CD14-positive monocyte (primary cell): ENCODE measurements at regions not wholly inside any gene's neighbourhood (a gene's known extent, or its start where the extent isn't known, plus 50 kb on each side); places are given as distances from the start of the nearest gene placed in this dataset.

ENCODE experiments used
- DNase-seq, 3 donors: peaks; one replicate each; pipeline ENCODE4 v3.0.0-alpha.2; 2011 to 2022
- H2AFZ ChIP-seq: 2 replicates; pipeline ENCODE4 v1.6.0; 2012; ENCODE audit warnings: mild to moderate bottlenecking, low read depth, low read length, inconsistent platforms; ENCODE audit not compliant: insufficient read depth, poor library complexity, severe bottlenecking
- H3K27ac ChIP-seq, 2 donors: 1 replicate in 1 of 2; 2 replicates in 1 of 2; pipeline ENCODE4 v1.5.1; 2012 to 2013; ENCODE audit warnings: low read length in 2 of 2, control low read depth in 1 of 2, inconsistent platforms in 1 of 2, low read depth in 1 of 2, mild to moderate bottlenecking in 1 of 2
- H3K27me3 ChIP-seq, 2 donors: one replicate each; pipeline versions ENCODE4 v1.6.0 to v1.6.1; 2011 to 2013; ENCODE audit warnings: low read length in 2 of 2; ENCODE audit not compliant: control insufficient read depth in 2 of 2, insufficient read depth in 2 of 2
- H3K36me3 ChIP-seq, 2 donors: replicated peaks in 1 of 2; 1 replicate in 1 of 2; 2 replicates in 1 of 2; pipeline versions ENCODE4 v1.5.1 to v1.6.1; 2012 to 2013; ENCODE audit warnings: low read length in 2 of 2, control low read depth in 1 of 2, inconsistent platforms in 1 of 2, mild to moderate bottlenecking in 1 of 2; ENCODE audit not compliant: insufficient read depth in 2 of 2, control insufficient read depth in 1 of 2
- H3K4me1 ChIP-seq, 2 donors: 1 replicate in 1 of 2; 2 replicates in 1 of 2; pipeline versions ENCODE4 v1.5.1 to v1.6.1; 2012 to 2013; ENCODE audit warnings: low read length in 2 of 2, control low read depth in 1 of 2, inconsistent platforms in 1 of 2, mild to moderate bottlenecking in 1 of 2, moderate library complexity in 1 of 2; ENCODE audit not compliant: insufficient read depth in 2 of 2, control insufficient read depth in 1 of 2
- H3K4me2 ChIP-seq: replicated peaks from 2 replicates; pipeline ENCODE3; 2012; ENCODE audit warnings: low read length, moderate library complexity, mild to moderate bottlenecking; ENCODE audit not compliant: poor library complexity, severe bottlenecking; ENCODE audit errors: extremely low read depth
- H3K4me3 ChIP-seq, 3 experiments: fragments of 200-600 bp in 1 of 3; sonication (generic) in 1 of 3; replicated peaks in 1 of 3; 1 replicate in 2 of 3; 2 replicates in 1 of 3; pipeline ENCODE4 v1.5.1; 2011 to 2013; ENCODE audit warnings: low read length in 3 of 3, mild to moderate bottlenecking in 3 of 3, control low read depth in 2 of 3, low read depth in 2 of 3, inconsistent platforms in 1 of 3, moderate library complexity in 1 of 3
- H3K79me2 ChIP-seq: 2 replicates; pipeline ENCODE4 v1.6.0; 2012; ENCODE audit warnings: mild to moderate bottlenecking, control low read depth, inconsistent platforms, low read length, moderate library complexity; ENCODE audit not compliant: insufficient read depth
- H3K9ac ChIP-seq: 2 replicates; pipeline ENCODE4 v1.6.0; 2017; ENCODE audit warnings: low read length, mild to moderate bottlenecking; ENCODE audit not compliant: insufficient read depth, poor library complexity, severe bottlenecking
- H3K9me3 ChIP-seq, 2 donors: replicated peaks in 1 of 2; 1 replicate in 1 of 2; 2 replicates in 1 of 2; pipeline versions ENCODE4 v1.5.1 to v1.6.1; 2012 to 2013; ENCODE audit warnings: low read length in 2 of 2, control low read depth in 1 of 2; ENCODE audit not compliant: control insufficient read depth in 1 of 2, insufficient read depth in 1 of 2
- H4K20me1 ChIP-seq: 2 replicates; pipeline ENCODE4 v1.6.0; 2012; ENCODE audit warnings: mild to moderate bottlenecking, low read length, control low read depth, moderate library complexity; ENCODE audit not compliant: insufficient read depth
- H3K27ac Mint-ChIP-seq, 7 donors: one replicate each; pipeline ENCODE4 v1.8.0; 2020; ENCODE audit warnings: mild to moderate bottlenecking in 7 of 7, mixed read lengths in 7 of 7, moderate library complexity in 6 of 7, inconsistent platforms in 2 of 7
- H3K27me3 Mint-ChIP-seq, 3 donors: one replicate each; pipeline ENCODE4 v1.8.0; 2021 to 2022; ENCODE audit warnings: low read depth in 3 of 3, mild to moderate bottlenecking in 3 of 3, mixed read lengths in 3 of 3, moderate library complexity in 3 of 3, inconsistent platforms in 1 of 3
- H3K36me3 Mint-ChIP-seq, 2 donors: one replicate each; pipeline ENCODE4 v1.8.0; 2020; ENCODE audit warnings: mixed read lengths in 2 of 2, inconsistent platforms in 1 of 2, mild to moderate bottlenecking in 1 of 2
- H3K4me1 Mint-ChIP-seq: one replicate; pipeline ENCODE4 v1.8.0; 2020; ENCODE audit warnings: mild to moderate bottlenecking, mixed read lengths
- H3K4me3 Mint-ChIP-seq, 2 donors: one replicate each; pipeline ENCODE4 v1.8.0; 2020; ENCODE audit warnings: mild to moderate bottlenecking in 2 of 2, mixed read lengths in 2 of 2, moderate library complexity in 1 of 2
- H3K9me3 Mint-ChIP-seq, 7 donors: one replicate each; pipeline ENCODE4 v1.8.0; 2020 to 2022; ENCODE audit warnings: mixed read lengths in 7 of 7, mild to moderate bottlenecking in 6 of 7, moderate library complexity in 6 of 7, inconsistent platforms in 2 of 7
- CTCF ChIP-seq: fragments of 200-600 bp; IDR thresholded peaks from one replicate; pipeline ENCODE4 v1.8.0; 2022; ENCODE audit warnings: antibody characterized with exemption, mild to moderate bottlenecking
- WGBS: methylation state at CpG from one replicate; pipeline ENCODE4 v1.1.5; 2013; ENCODE audit warnings: missing lambda C conversion rate; ENCODE audit not compliant: insufficient coverage; 5-methylcytosine and 5-hydroxymethylcytosine counted together
- intact Hi-C, 2 donors: fragments of 100-400 bp; cut with micrococcal nuclease; formaldehyde crosslinking; loops; one replicate each; pipeline versions ENCODE4 v1.15.0 to v1.15.1; 2023

GRCh38 chr3:177530908-177531307, 333.6 kb upstream of the TBL1XR1 start:
- no peak overlapping the region for H3K9ac ChIP-seq
- H3K9me3 ChIP-seq = no peaks in the 10 kb centered on the region
- Mint-ChIP-seq H3K4me1 (peaks cover 10% of the 10 kb centered on the region), H3K36me3 (no peaks in the 10 kb centered on the region), H3K4me3 (no peak overlapping the region), H3K27ac (no peak overlapping the region), H3K27me3 (peaks cover 0 to 1% (median 0%) of the 10 kb centered on the region in 3 donors), H3K9me3 (peaks cover 0 to 2% (median 0%) of the 10 kb centered on the region in 7 donors)
- H3K27me3 ChIP-seq = no peaks in the 10 kb centered on the region
- intact Hi-C loops = no loop called here
- no peak overlapping the region for H3K4me2 ChIP-seq
- no peaks in the 10 kb centered on the region for H3K36me3 ChIP-seq
- H3K4me3 ChIP-seq = no peak overlapping the region
- H3K4me1 ChIP-seq = peaks cover 3 to 6% of the 10 kb centered on the region in 2 donors
- DNase-seq = no peak
- no peaks in the 10 kb centered on the region for H4K20me1 ChIP-seq
- no peak overlapping the region for H2AFZ ChIP-seq
- WGBS = 33% methylated on average over 3 of the region's 5 CpGs
- TF ChIP-seq CTCF = no peak
- no peaks in the 10 kb centered on the region for H3K79me2 ChIP-seq
- H3K27ac ChIP-seq = no peak overlapping the region

- H4K20me1 ChIP-seq = no peaks in the 10 kb centered on the region
- no peaks in the 10 kb centered on the region for H3K27me3 ChIP-seq
- TF ChIP-seq CTCF = no peak
- H3K9ac ChIP-seq = no peak overlapping the region
- intact Hi-C loops = no loop called here
- Mint-ChIP-seq H3K4me1 (peaks cover 19% of the 10 kb centered on the region), H3K36me3 (no peaks in the 10 kb centered on the region), H3K27ac (no peak overlapping the region), H3K4me3 (no peak overlapping the region), H3K27me3 (peaks cover 0 to 2% (median 0%) of the 10 kb centered on the region in 3 donors), H3K9me3 (no peaks in the 10 kb centered on the region)
- no peaks in the 10 kb centered on the region for H3K79me2 ChIP-seq
- H3K4me1 ChIP-seq = peaks cover 14 to 16% of the 10 kb centered on the region in 2 donors
- H3K4me3 ChIP-seq = no peak overlapping the region
- no peaks in the 10 kb centered on the region for H3K9me3 ChIP-seq
- no peaks in the 10 kb centered on the region for H3K36me3 ChIP-seq
- 83% methylated on average over 1 of the region's 2 CpGs for WGBS
- no peak overlapping the region for H3K27ac ChIP-seq
- H2AFZ ChIP-seq = no peak overlapping the region
- no peak overlapping the region for H3K4me2 ChIP-seq
- DNase-seq = no peak
These were observed 339.6 kb upstream of the TBL1XR1 start for GRCh38 chr3:177536873-177537272.
